GM18909 (cell line): ENCODE measurements at regions not wholly inside any gene's neighbourhood (a gene's known extent, or its start where the extent isn't known, plus 50 kb on each side); places are given as distances from the start of the nearest gene placed in this dataset.

Experiments used
- ATAC-seq: cut with Tn5 transposase; IDR thresholded peaks from one replicate; pipeline ENCODE4 v1.9.1; 2021; ENCODE audit warnings: mild to moderate bottlenecking; ENCODE audit not compliant: unreplicated experiment, poor library complexity

- ATAC-seq = no peak
Observed at GRCh38 chr2:129777762-129778583, 201.5 kb upstream of the RAB6C start.

- no peak for ATAC-seq
Observed at GRCh38 chr2:129778584-129778877, 200.9 kb upstream of the RAB6C start.

GRCh38 chr2:129779783-129780182 lies 199.7 kb upstream of the RAB6C start:
- ATAC-seq = no peak

GRCh38 chr2:129780316-129781270 lies 198.9 kb upstream of the RAB6C start:
- no peak for ATAC-seq

- no peak for ATAC-seq
Observed at GRCh38 chr2:129781749-129782632, 197.5 kb upstream of the RAB6C start.

GRCh38 chr2:129782633-129782990 lies 196.9 kb upstream of the RAB6C start:
- no peak for ATAC-seq

GRCh38 chr2:129784486-129784885 lies 195.0 kb upstream of the RAB6C start:
- no peak for ATAC-seq

- no peak for ATAC-seq
Observed at GRCh38 chr2:129791712-129792111, 187.8 kb upstream of the RAB6C start.

GRCh38 chr2:129793431-129793902 lies 186.0 kb upstream of the RAB6C start:
- ATAC-seq = no peak

GRCh38 chr2:129794116-129794515 lies 185.3 kb upstream of the RAB6C start:
- ATAC-seq = no peak

- no peak for ATAC-seq
Observed at GRCh38 chr2:129794540-129794939, 184.9 kb upstream of the RAB6C start.

GRCh38 chr2:129796225-129796624 lies 183.2 kb upstream of the RAB6C start:
- no peak for ATAC-seq

- no peak for ATAC-seq
Observed at GRCh38 chr2:129796801-129797488, 182.5 kb upstream of the RAB6C start.

GRCh38 chr2:129797489-129798300 lies 181.8 kb upstream of the RAB6C start:
- no peak for ATAC-seq

- no peak for ATAC-seq
Observed at GRCh38 chr2:129798301-129798581, 181.2 kb upstream of the RAB6C start.

GRCh38 chr2:129798626-129799025 lies 180.8 kb upstream of the RAB6C start:
- ATAC-seq = no peak

- no peak for ATAC-seq
Observed at GRCh38 chr2:129799036-129799958, 180.2 kb upstream of the RAB6C start.

- no peak for ATAC-seq
Observed at GRCh38 chr2:129800285-129800684, 179.2 kb upstream of the RAB6C start.
